GM12864 (cell line): ENCODE measurements at regions not wholly inside any gene's neighbourhood (a gene's known extent, or its start where the extent isn't known, plus 50 kb on each side); places are given as distances from the start of the nearest gene placed in this dataset.
"Not testable (repeated sequence)": the region's sequence is repeated elsewhere in the genome, so short reads cannot be mapped to it uniquely, and the experiment has no call there.

ENCODE experiments used
- DNase-seq: peaks from one replicate; pipeline ENCODE4 v3.0.0-alpha.2; 2011; ENCODE audit warnings: low read depth
- H3K4me3 ChIP-seq: 2 replicates; pipeline ENCODE4 v1.5.1; 2011; ENCODE audit warnings: mild to moderate bottlenecking, low read depth, low read length, control low read depth
- TF ChIP-seq, protein P1 (sequence below): IDR thresholded peaks from 2 replicates; pipeline ENCODE4 v1.5.1; 2011; ENCODE audit warnings: low read depth, mild to moderate bottlenecking, moderate library complexity, low read length, control low read depth, inconsistent platforms; ENCODE audit errors: missing control alignments

DNA sequence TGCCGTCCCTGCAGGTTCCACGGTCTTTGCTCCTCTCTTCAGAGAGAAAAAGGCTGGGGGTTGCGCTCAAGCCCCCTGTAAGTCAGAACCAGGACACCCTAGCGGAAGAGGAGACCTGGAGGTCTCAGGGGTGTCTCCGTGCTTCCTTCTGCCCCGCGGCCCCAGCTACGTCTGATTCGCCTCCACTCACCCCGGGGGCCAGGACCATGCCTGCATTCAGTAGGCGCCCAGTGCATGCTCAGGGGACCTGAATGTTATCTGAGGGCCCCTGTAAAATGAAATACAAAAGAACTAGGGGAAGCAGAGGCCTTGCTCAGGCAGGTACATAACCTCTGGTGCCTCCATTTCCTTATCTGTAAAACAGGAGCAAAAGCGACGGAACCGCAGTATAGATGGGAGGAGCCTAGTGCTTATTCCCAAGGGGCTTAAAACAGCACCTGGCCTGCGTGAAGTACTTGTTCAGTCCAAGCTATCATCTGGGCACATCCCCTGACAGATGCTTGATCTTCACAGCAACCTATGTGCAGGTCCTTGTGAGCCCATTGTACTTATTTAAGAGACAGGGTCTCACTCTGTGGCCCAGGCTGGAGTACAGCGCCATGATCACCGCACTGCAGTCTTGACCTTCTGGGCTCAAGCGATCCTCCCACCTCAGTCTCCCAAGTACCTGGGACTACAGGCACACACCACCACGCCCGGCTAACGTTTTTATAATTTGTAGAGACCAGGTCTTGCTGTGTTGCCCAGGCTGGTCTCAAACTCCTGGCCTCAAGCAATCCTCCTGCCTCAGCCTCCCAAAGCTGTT, 110.3 kb upstream of the NCOR2 start:
- H3K4me3 ChIP-seq: no peak overlapping the region
- no peak for DNase-seq
- TF ChIP-seq, protein P1, sequence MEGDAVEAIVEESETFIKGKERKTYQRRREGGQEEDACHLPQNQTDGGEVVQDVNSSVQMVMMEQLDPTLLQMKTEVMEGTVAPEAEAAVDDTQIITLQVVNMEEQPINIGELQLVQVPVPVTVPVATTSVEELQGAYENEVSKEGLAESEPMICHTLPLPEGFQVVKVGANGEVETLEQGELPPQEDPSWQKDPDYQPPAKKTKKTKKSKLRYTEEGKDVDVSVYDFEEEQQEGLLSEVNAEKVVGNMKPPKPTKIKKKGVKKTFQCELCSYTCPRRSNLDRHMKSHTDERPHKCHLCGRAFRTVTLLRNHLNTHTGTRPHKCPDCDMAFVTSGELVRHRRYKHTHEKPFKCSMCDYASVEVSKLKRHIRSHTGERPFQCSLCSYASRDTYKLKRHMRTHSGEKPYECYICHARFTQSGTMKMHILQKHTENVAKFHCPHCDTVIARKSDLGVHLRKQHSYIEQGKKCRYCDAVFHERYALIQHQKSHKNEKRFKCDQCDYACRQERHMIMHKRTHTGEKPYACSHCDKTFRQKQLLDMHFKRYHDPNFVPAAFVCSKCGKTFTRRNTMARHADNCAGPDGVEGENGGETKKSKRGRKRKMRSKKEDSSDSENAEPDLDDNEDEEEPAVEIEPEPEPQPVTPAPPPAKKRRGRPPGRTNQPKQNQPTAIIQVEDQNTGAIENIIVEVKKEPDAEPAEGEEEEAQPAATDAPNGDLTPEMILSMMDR: no peak

DNA sequence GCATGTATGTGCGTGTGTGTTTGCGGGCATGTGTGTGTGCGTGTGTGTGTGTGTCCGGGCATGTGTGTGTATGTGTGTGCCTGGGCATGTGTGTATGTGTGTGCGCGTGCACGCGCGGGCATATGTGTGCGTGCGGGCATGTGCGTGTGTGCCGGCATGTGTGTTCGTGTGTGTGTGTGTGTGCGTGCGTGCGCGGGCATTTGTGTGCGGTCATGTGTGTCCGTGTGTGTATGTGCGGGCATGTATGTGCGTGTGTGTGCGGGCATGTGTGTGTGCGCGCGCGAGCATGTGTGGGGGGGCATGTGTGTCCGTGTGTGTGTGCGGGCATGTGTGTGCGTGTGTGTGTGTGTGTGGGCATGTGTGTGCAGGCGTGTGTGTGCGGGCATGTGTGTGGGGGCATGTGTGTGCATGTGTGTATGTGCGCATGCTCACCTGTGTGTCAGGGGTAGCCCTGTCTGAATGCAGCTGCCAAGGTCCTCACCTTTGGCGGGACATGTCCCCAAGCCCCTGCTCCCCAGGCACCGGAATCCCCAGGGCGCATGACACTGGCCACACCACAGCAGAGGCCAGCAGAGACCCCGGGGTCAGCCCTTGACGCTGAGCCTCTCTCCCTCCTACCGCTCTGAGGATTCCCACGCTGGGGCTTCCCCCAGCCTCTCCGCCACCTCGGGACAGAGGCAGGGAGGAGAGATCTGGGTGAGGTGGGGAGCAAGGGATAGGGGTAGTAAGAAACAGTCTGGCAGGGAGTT, 109.5 kb upstream of the NCOR2 start:
- H3K4me3 ChIP-seq: no peak overlapping the region
- DNase-seq: no peak
- TF ChIP-seq, protein P1: no peak

DNA sequence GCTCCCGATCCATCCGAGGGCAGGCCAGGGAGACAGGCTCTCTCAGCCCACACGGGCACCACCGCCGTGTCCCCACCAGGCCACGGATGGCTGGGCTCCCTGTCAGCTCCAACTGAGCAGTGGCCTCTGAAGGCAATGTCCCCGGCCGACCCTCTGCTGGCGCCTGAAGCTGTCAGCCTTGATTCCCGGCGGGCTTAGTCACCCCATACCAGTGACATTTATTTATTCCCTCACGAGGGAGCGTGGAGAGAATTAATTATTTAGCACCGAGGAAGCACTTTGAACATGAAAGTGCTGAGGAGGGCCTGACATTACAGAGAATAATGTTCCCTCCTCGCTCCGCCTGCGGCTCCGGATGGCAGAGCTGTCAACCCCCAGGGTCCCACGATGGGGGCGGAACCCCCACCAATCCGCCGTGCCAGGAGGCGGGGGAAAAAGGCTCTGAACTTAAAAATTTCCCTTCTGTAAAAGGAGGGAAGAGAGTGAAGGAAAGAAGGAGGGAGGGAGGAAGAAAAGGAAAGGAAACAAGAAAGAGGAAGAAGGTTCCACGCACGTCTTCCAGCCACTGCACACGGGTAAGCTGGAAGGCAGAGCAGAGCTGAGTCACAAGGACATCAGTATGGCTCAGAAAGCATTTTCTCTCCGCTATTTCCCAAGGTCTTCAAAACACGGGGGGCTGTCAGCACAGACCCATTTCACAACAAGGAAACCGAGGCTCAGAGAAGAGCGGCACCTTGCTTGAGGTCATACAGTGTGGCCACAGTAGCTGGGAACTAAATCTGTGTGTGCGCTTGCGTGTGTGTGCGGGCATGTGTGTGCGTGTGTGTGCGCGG, 108.7 kb upstream of the NCOR2 start:
- TF ChIP-seq, protein P1: no peak
- H3K4me3 ChIP-seq: no peak overlapping the region

DNA sequence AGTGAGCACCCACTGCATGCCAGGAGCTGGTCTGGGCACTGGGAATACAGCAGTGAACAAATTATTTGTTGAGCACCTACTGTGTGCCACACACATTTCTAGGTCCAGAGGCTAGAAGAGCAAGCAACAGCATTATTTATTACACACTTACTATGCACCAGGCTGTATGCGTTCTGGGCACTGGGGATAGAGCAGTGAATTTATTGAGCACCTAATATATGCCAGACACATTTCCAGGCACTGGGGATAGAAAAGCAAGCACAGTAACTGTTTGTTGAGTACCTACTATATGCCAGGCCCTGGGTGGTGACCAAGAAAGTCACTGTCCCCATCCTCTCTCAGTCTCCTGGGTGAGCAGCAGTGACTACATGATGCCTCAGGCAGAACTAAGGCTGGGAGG, 107.5 kb upstream of the NCOR2 start:
- DNase-seq: no peak
- TF ChIP-seq, protein P1: no peak
- H3K4me3 ChIP-seq: no peak overlapping the region

More for the DNA sequence above, 108.7 kb upstream of the NCOR2 start:
- no peak for DNase-seq

DNA sequence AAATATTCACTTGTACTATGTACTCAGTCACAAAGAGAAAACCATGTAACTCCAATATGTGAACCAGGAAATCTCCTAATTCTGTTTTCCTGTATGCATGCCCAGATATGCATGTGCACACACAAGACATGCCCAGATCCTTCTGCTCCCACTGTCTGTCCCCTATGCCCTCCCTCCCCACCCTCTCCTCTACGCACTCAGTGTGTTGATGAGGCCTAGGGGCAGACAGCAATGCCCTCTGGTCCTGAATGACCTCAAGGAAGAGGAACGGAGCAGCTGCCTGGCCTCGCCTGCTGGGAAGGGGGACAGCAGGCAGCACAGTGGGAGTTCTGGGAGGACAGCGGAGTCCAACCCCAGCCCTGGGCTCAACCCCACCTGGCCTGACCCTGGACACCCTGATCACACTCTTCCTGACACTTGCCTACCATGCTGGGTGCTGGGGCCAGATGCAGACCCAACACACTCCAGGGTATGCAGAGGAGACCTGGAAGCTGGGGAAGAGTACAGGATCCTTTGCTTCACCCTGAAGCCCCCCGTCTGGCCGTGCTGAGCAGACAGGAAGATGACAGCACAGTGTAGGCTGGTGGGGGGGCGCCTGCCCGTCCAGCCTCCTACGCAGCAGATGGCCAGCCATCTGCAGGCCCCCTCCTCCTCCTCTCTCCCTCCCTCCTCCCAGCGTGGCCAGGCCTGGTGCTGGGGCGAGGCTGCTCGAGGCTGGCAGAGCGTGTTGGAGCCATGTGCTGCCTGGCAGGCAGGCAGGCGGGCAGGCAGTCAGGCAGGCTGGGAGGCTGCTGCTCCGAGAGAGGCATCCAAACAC, 106.6 kb upstream of the NCOR2 start:
- no peak overlapping the region for H3K4me3 ChIP-seq
- TF ChIP-seq, protein P1: no peak
- DNase-seq: no peak

DNA sequence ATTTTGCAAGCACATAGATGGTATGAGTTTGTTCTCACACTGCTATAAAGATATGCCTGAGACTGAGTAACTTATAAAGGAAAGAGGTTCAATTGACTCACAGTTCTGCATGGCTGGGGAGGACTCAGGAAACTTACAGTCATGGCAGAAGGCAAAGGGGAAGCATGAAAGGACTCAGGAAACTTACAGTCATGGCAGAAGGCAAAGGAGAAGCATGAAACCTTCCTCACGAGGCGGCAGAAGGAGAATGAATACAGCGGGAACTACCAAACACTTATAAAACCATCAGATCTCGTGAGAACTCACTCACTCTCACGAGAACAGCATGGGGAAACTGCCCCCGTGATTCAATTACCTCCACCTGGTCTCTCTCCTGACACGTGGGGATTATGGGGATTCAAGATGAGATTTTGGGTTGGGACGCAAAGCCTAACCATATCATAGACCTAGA, 101.9 kb upstream of the NCOR2 start:
- not testable (repeated sequence) for H3K4me3 ChIP-seq, DNase-seq
